Small intestine (tissue), 7 donors: ENCODE measurements at regions not wholly inside any gene's neighbourhood (a gene's known extent, or its start where the extent isn't known, plus 50 kb on each side); places are given as distances from the start of the nearest gene placed in this dataset.
"Not testable (repeated sequence)": the region's sequence is repeated elsewhere in the genome, so short reads cannot be mapped to it uniquely, and the experiment has no call there.

Experiments used
- DNase-seq, 2 donors: peaks; one replicate each; pipeline versions ENCODE4 v3.0.0 to v3.0.0-alpha.2; 2013
- FAIRE-seq: peaks from 2 replicates; lab custom pipeline; 2012; peaks lifted over from hg19 to GRCh38; lab: Jason Lieb, UNC
- H3K27ac ChIP-seq, 3 donors: one replicate each; pipeline ENCODE4 v1.5.1; 2013; ENCODE audit warnings: low read length in 2 of 3, mild to moderate bottlenecking in 2 of 3, control low read depth in 1 of 3, inconsistent platforms in 1 of 3, low read depth in 1 of 3, moderate library complexity in 1 of 3
- H3K27me3 ChIP-seq, 3 donors: one replicate each; pipeline ENCODE4 v1.6.1; 2013; ENCODE audit warnings: low read length in 3 of 3, inconsistent platforms in 1 of 3; ENCODE audit not compliant: control insufficient read depth in 3 of 3, insufficient read depth in 3 of 3
- H3K36me3 ChIP-seq, 3 donors: one replicate each; pipeline ENCODE4 v1.6.1; 2013; ENCODE audit warnings: low read length in 3 of 3, inconsistent platforms in 1 of 3, low read depth in 1 of 3, mild to moderate bottlenecking in 1 of 3, moderate library complexity in 1 of 3; ENCODE audit not compliant: control insufficient read depth in 3 of 3, insufficient read depth in 2 of 3
- H3K4me1 ChIP-seq, 3 donors: one replicate each; pipeline ENCODE4 v1.6.1; 2013; ENCODE audit warnings: low read length in 2 of 3, inconsistent platforms in 1 of 3, low read depth in 1 of 3, mild to moderate bottlenecking in 1 of 3, moderate library complexity in 1 of 3; ENCODE audit not compliant: control insufficient read depth in 3 of 3, insufficient read depth in 2 of 3
- H3K4me3 ChIP-seq, 3 donors: one replicate each; pipeline ENCODE4 v1.5.1; 2013; ENCODE audit warnings: low read length in 3 of 3, control low read depth in 1 of 3, inconsistent platforms in 1 of 3, low read depth in 1 of 3, mild to moderate bottlenecking in 1 of 3, moderate library complexity in 1 of 3
- H3K9me3 ChIP-seq, 2 donors: one replicate each; pipeline ENCODE4 v1.6.1; 2013; ENCODE audit warnings: low read depth in 1 of 2, low read length in 1 of 2; ENCODE audit not compliant: control insufficient read depth in 2 of 2, insufficient read depth in 1 of 2
- WGBS, 3 donors: extraction: QIAGEN DNeasy Blood & Tissue Kit; methylation state at CpG; one replicate each; pipeline ENCODE4 v1.1.7; 2013; 5-methylcytosine and 5-hydroxymethylcytosine counted together
- donor health status: healthy with polysubstance abuse.
- donor health status: control.
- donor health status: control.
- donor health status: Bipolar disorder and iron deficiency.
- donor health status: healthy.

- 21 to 60% (median 35%) methylated on average over 2 of the region's 2 CpGs for WGBS, 3 donors
- no peak overlapping the region for H3K4me3 ChIP-seq
- no peak for FAIRE-seq
- no peaks in the 10 kb centered on the region for H3K9me3 ChIP-seq
- no peaks in the 10 kb centered on the region for H3K4me1 ChIP-seq
- no peaks in the 10 kb centered on the region for H3K27me3 ChIP-seq
- no peaks in the 10 kb centered on the region for H3K36me3 ChIP-seq
- peak in 1 of 2 donors; percentile 4 for DNase-seq
- no peak overlapping the region for H3K27ac ChIP-seq
Measured at GRCh38 chrX:148080593-148080992, 99.5 kb downstream of the FMR1NB start.

DNA sequence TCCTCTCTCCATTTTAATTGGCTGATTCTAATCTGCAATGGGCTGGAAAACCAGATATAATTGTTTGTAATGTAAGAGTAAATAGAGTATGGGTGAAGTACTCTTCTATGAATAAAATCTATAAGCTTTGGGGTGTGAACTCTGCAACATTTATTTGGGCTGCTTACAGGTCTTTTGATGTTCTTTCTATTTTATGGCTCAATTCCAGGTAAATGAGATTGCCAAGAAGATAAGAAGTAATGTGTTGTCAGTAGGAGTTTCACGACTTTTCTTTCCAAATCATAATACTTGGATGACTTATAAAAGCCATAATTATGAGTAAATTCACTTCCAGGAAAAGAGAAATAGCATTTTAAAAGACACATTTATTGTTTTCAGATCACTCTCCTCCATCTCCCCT, 103.5 kb downstream of the FMR1NB start:
- H3K36me3 ChIP-seq: no peaks in the 10 kb centered on the region
- H3K27me3 ChIP-seq: no peaks in the 10 kb centered on the region
- DNase-seq (no peak), FAIRE-seq (no peak)
- no peak overlapping the region for H3K27ac ChIP-seq
- 4 to 18% (median 6%) methylated on average over 1 of the region's 1 CpG for WGBS, 3 donors
- H3K4me1 ChIP-seq: no peaks in the 10 kb centered on the region
- H3K4me3 ChIP-seq: no peak overlapping the region
- H3K9me3 ChIP-seq: no peaks in the 10 kb centered on the region

GRCh38 chrX:148120151-148120550, 139.0 kb downstream of the FMR1NB start:
- no peaks in the 10 kb centered on the region for H3K36me3 ChIP-seq
- no peaks in the 10 kb centered on the region for H3K27me3 ChIP-seq
- DNase-seq (peak in 1 of 2 donors; percentile 13), FAIRE-seq (no peak)
- H3K9me3 ChIP-seq: peaks cover 0 to 2% of the 10 kb centered on the region in 2 donors
- no peak overlapping the region for H3K4me3 ChIP-seq
- 36 to 66% (median 49%) methylated on average over 3 of the region's 3 CpGs for WGBS, 3 donors
- no peaks in the 10 kb centered on the region for H3K4me1 ChIP-seq
- H3K27ac ChIP-seq: no peak overlapping the region

DNA sequence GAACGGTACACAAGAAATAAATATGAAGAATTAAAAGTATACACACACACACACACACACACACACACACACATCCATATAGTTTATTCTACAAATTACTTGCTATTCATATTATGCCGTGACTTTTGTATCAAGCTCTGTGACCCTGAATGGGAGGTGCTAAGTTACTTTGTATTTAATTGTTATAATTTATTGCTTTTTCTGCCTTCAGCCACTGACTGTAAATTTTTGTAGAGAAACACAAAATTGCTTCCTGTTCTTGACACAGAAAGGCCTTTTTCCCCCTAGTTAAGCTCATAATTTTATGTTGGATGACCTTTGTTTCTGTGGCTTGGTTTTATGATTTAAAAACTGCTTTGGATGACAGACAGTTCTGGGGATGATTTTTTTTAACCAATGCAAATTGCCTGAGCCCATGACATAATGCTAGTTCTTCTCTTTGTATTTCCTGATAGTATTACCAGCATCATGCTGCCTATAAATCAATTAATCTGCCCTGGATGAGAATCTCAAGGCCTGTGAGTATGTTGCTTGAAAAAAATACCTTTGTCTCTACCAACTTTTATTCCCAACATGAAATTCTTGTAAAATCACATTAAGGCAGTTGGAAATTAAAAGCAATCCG, 140.0 kb downstream of the FMR1NB start:
- 43 to 61% (median 52%) methylated on average over 3 of the region's 3 CpGs for WGBS, 3 donors
- DNase-seq (peak in 1 of 2 donors; percentile 19), FAIRE-seq (no peak)
- no peaks in the 10 kb centered on the region for H3K27me3 ChIP-seq
- no peak overlapping the region for H3K4me3 ChIP-seq
- H3K9me3 ChIP-seq: peaks cover 0 to 2% of the 10 kb centered on the region in 2 donors
- H3K4me1 ChIP-seq: no peaks in the 10 kb centered on the region
- no peaks in the 10 kb centered on the region for H3K36me3 ChIP-seq
- no peak overlapping the region for H3K27ac ChIP-seq

DNA sequence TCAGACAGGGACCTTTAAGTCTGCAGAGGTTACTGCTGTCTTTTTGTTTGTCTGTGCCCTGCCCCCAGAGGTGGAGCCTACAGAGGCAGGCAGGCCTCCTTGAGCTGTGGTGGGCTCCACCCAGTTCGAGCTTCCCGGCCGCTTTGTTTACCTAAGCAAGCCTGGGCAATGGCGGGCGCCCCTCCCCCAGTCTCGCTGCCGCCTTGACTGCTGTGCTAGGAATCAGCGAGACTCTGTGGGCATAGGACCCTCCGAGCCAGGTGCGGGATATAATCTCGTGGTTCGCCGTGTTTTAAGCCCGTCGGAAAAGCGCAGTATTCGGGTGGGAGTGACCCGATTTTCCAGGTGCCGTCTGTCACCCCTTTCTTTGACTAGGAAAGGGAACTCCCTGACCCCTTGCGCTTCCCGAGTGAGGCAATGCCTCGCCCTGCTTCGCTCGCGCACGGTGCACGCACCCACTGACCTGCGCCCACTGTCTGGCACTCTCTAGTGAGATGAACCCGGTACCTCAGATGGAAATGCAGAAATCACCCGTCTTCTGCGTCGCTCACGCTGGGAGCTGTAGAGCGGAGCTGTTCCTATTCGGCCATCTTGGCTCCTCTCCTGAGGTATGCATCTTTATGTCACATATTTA, 147.9 kb downstream of the FMR1NB start:
- 83 to 85% (median 84%) methylated on average over 33 to 35 of the region's 35 CpGs for WGBS, 3 donors
- not testable (repeated sequence) for H3K9me3 ChIP-seq, H3K36me3 ChIP-seq, DNase-seq, H3K4me1 ChIP-seq, H3K27ac ChIP-seq, H3K27me3 ChIP-seq, H3K4me3 ChIP-seq, FAIRE-seq

DNA sequence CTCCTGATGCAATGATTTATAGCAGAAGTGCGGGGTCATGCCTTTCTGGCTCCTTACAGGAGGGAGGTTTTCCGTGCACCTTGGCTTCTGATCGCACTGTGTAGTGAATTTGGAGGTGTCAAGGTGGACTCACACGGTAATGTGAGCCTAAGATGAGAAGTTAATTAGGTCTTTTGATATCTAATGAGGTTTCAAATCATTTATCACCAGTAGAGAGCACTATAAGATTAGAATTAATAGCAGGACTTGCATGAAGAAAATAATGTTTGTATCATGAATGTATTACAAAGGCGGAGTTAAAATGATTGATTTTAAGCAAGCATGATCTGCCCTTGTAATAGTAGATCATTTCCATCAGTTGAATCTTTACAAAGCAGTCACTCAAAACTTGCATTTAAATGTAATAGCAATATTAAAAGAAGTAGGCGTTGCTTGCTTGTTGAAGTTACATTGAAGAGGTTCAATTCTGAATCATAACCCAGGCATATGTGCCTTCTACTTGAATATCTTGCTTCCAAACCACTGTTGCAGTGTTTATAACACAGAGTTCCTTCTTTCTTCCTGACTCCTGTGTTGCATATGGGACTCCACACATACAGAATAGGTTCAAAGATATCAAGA, 152.1 kb downstream of the FMR1NB start:
- Histone ChIP-seq H3K36me3 (no peaks in the 10 kb centered on the region), H3K27me3 (no peaks in the 10 kb centered on the region), H3K4me1 (no peaks in the 10 kb centered on the region), H3K27ac (no peak overlapping the region), H3K4me3 (no peak overlapping the region), H3K9me3 (no peaks in the 10 kb centered on the region)
- no peak for DNase-seq
- WGBS, 3 donors: 44 to 53% (median 46%) methylated on average over 6 of the region's 6 CpGs
- FAIRE-seq: no peak

DNA sequence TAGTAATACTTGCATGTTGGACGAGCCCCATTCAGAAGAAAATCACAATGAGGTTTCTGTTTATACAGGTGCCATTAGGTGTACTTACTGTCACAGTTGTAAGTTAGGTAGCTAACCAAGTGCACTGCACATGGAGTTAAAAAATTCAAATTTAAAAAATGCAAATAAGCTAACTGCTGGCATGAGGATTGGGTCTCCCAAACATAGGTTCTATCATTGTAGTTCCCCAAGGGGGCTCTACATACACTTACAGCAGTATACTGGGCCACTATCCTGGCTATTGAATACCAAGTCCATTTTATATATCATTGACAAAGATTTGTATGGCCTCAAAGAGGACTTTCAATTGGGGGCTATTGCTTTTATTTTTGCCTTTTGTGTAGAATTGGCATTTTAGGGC, 153.4 kb downstream of the FMR1NB start:
- FAIRE-seq (no peak), DNase-seq (no peak)
- WGBS, 3 donors: 23 to 63% (median 36%) methylated on average over 1 of the region's 1 CpG
- no peaks in the 10 kb centered on the region for H3K9me3 ChIP-seq
- no peak overlapping the region for H3K27ac ChIP-seq
- no peaks in the 10 kb centered on the region for H3K4me1 ChIP-seq
- H3K4me3 ChIP-seq: no peak overlapping the region
- no peaks in the 10 kb centered on the region for H3K27me3 ChIP-seq
- H3K36me3 ChIP-seq: no peaks in the 10 kb centered on the region

- Histone ChIP-seq H3K27ac (no peak overlapping the region), H3K4me1 (no peaks in the 10 kb centered on the region), H3K9me3 (no peaks in the 10 kb centered on the region), H3K4me3 (no peak overlapping the region), H3K27me3 (no peaks in the 10 kb centered on the region), H3K36me3 (no peaks in the 10 kb centered on the region)
- no peak for FAIRE-seq
- DNase-seq: no peak
- WGBS, 3 donors: 10 to 28% (median 18%) methylated on average over 1 of the region's 1 CpG
Measured at GRCh38 chrX:148135738-148136137, 154.6 kb downstream of the FMR1NB start.
